ENCODE measurements at regions not wholly inside any gene's neighbourhood (a gene's known extent, or its start where the extent isn't known, plus 50 kb on each side); places are given as distances from the start of the nearest gene placed in this dataset.
"Not testable (repeated sequence)": the region's sequence is repeated elsewhere in the genome, so short reads cannot be mapped to it uniquely, and the experiment has no call there.

DNA sequence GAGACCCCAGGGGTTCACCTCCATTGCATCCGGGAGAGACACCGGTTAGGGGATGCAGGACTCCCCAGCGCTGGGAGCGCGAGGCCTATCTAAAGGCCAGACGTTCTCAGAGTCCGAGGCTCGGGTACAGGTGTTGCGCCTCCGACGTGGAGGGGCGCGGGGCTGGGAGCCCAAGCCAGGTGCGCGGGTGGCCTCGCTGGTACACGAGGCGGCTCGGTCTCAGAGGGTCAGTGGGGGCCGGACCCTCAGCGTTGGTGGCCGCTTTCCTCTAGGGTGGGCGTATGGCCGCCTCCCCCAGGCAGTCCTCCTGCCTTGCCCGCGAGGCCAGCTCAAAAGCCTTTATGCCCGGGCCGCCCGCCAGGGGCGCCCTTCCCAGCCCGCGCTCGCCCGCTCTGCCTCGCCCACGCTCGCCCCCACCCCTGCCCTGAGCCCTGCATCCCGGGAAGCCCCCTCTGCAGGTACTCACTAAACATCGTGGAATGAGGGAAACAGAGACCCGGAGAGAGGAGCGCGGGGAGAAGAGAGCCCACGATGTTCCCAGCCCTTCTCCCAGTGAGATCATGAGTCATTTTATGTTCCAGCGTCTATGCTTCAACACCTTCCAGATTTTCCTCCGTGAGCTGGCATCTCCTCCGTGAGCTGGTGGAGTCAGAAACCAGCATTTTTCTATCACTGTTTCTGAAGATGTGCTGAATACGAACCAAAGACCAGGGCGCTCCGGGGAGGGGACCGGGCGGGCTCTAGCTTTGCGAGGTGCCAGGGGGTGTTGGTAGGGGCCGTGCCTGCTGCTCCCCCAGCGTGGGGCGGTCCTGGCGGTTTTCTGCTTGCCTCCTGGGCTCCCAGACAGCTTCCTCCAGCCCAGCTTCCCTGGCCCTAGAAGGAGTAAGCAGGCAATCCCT is 73.8 kb downstream of the DIO3 start:
- DNase-seq = no peak

DNA sequence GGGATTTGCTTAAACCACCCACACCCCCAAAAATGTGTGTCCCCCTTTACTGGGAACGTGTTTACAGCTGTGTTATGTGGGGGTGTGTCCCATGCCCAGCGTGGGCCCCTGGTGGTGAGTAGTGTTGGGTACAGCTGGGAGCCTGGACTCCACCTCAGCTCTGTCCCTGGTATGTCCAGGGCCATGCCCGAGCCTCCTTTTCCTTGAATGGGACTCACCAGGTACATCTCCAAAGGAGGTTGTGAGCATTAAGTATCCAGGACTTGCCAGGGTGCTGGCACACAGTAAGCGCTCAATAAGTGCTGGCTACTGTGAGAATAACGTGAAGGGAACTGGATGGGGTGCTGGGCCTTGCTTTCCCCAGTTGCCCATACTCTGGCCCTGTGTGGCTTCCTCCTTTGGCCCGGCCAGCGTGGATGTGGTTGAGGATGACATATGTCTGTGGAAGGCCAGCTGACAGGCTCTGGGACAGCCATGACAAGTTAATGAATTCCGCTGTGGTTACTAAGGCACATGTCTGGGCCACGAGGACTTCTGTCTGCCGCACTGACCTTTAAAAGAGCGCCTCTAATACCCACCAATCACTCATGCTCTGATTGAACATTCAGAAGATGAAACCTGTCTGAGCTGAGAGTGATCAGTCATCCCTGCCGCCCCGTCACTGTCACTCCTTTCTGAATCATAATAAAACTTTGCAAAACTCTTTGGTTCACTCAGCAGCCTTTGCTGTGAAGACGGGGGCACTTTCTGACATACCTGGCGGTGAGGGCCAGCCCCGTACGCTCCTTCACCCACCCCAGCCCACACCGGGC is 74.7 kb downstream of the DIO3 start:
- no peak for DNase-seq

DNA sequence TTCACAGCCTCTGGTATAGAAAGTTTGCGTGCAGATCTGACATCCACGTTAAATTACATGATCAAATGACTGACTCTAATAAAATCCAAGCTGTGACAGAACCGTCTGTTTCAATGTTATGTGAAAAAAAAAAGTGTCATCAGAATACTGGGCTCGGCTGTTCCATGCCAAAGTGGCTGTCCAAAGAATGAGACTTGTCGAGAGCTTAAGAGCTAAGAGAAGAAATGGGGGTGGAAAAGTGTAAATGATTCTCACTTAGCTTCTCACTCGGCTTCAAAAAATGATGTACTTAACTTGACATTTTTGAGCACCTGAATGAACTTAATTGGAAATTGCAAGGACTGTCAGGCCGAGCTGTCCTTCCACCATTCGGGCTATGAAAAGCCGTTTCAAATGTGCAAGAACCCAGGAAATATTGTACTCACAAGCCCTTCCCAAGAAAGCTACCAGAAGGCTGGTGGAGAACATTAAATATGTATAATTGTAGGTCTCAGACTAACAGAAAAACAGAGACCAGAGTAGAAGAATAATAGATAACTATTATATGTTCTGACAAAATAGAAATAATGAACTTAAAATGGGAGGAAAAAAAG is 78.0 kb downstream of the DIO3 start:
- DNase-seq = no peak

DNA sequence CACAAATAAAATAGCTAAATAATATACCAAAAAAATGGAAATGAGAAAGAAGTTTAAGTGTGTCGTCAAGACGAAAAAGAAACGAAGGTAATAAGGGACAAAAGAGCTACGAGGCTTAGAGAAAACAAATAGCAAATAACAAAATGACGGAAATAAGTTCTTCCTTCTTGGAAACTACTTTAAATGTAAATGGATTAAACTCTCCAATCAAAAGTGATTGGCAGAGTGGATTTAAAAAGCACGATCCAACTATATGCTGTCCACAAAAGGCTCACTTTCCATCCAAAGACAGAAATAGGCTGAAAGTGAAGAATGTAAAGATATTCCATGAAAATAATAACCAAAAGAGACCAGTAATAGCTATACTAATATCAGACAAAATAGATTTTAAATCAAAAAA is 82.4 kb downstream of the DIO3 start:
- DNase-seq = no peak

DNA sequence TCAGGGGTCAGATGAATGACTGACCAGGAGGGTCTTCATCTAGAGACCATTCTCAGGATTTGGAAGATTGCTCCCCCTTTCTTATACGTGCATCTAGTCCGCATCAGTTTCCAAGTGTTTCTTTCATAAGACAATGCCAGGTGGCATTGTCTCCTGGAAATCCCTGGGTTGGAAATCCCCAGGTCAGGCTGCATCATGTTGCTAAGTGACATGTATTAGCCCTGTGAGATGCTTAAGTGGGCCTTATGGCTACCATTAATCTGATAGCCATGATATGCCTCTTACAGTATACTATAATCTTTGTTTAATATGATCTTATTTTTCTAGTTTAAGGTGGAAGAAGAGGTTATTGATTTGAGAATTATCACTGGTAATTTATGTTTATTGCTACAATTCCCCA is 92.8 kb downstream of the DIO3 start:
- no peak for DNase-seq

DNA sequence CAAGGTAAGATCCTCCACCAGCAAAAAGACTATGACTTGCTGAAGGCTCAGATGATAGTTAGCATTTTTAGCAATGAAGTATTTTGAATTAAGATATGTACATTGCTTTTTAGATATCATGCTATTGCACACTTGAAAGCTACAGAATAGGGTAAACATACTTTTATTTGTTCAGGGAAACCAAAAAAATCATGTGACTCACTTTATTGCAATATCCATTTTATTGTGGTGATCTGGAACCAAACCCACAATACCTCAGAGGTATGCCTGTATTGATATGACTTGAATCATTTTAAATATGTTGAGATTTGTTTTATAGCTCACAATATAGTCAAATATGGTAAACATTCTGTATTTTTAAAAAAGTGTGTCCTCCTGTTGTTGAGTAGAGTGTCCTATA is 96.1 kb downstream of the DIO3 start:
- no peak for DNase-seq

DNA sequence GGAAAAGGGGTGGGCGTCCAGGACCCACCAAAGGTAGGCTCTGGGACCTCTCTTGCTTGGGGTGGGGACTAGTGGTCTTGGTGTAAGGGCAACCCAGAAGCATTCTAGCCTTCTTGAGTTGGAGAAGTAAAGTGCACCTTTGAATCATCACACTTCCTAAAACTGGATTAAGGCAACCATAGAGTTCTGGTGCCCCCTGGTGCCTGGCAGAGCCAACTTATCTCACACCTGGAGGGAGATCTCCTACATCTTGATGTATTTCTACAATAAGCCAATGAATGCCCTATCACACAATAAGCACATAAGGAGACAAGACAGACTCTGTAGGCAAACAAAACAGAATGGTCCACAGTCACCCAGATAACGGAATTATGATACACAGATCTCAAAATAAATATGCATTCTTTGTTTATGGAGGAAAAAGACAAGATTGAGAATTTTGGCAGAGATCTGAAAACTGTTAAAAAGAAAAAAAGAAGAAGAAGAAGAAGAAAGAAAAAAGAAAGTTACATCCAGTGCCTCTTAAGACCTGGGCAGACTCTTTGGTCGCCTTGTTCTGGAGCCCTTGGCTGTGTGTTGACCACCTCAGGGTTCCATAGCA is 95.9 kb upstream of the PPP2R5C start:
- DNase-seq = peak; percentile 32

DNA sequence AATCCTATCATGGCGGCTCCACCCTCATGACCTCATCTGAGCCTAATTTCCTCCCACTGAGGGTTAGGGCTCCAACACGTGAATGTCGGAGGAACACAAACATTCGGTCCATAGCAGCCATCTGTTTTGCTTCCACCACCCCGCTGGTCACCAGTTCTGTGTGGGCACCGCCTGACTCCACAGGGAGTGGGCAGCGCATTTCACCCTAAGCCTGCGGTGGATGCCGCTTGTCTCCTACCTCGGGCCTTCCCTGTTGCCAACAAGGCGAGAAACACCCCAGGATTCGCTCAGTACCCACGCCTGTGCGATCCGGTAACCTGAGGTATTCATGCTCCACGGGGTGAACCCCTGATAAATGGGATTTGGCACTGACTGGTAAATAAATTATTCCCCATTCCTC is 95.2 kb upstream of the PPP2R5C start:
- no peak for DNase-seq

DNA sequence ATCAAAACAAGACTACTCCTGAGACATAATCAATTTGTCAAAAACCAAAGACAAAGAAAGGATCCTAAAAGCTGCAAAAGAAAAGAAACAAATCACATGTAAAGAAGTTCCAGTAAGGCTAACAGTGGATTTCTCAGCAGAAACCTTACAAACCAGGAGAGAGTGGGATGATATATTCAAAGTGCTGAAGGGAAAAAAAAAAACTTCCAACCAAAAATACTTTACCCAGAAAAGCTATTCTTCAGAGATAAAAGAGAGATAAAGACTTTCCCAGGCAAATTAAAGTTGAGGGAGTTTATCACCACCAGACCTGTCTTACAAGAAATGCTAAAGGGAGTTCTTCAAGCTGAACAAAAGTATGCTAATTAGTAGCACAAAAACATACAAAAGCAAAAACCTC is 91.9 kb upstream of the PPP2R5C start:
- DNase-seq = no peak

DNA sequence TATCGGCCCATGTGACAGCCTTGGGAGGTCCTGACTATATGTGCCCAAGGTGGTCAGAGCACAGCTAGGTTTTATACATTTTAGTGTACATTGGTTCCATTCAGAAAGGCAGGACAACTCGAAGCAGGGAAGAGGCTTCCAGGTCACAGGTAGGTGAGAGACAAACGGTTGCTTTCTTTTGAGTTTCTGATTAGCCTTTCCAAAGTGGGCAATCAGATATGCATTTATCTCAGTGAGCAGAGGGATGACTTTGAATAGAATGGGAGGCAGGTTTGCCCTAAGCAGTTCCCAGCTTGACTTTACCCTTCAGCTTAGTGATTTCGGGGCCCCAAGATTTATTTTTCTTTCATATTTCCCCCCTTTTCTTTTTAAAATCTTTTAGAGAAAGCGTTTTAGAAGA is 87.6 kb upstream of the PPP2R5C start:
- no peak for DNase-seq

DNA sequence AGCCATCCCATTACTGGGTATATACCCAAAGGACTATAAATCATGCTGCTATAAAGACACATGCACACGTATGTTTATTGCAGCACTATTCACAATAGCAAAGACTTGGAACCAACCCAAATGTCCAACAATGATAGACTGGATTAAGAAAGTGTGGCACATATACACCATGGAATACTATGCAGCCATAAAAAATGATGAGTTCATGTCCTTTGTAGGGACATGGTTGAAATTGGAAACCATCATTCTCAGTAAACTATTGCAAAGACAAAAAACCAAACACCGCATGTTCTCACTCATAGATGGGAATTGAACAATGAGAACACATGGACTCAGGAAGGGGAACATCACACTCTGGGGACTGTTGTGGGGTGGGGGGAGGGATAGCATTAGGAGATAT is 85.7 kb upstream of the PPP2R5C start:
- not testable (repeated sequence) for DNase-seq

DNA sequence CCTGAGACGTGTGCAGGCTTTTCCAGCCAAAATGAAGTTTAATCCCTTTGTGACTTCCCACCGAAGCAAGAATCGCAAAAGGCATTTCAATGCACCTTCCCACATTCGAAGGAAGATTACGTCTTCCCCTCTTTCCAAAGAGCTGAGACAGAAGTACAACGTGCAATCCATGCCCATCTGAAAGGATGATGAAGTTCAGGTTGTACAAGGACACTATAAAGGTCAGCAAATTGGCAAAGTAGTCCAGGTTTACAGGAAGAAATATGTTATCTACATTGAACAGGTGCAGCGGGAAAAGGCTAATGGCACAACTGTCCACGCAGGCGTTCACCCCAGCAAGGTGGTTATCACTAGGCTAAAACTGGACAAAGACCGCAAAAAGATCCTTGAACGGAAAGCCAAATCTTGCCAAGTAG is 83.6 kb upstream of the PPP2R5C start:
- DNase-seq = not testable (repeated sequence)

DNA sequence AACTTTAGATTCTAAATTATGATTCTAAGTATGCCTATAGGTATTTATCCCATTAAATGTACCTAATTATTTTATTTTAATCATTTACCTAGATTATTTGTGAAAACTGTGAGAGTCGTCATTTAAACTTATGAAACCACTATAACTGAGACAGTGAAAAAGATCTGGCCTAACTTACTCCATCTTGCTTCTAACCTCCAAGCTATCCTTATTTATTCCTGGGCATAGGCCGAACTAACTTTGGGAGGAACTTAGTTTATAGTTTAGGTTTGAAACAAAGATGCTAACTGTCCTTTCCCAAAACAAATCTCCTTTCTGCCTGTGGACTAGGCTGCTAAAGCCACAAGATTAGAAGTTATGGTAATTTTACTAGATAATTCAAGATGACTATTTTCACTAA is 79.7 kb upstream of the PPP2R5C start:
- DNase-seq = no peak

DNA sequence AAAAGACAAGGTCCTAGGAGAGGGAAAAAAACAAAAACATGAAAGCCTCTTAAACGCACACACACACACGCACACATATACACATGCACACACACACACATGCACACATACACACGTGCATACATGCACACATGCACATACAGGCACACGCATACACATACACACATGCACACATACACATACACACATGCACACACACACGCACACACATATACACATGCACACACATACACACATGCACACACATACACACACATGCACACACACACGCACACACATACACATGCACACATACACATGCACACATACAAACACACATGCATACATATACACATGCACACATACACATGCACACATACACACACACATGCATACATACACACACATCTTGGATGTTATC is 78.1 kb upstream of the PPP2R5C start:
- DNase-seq = no peak

DNA sequence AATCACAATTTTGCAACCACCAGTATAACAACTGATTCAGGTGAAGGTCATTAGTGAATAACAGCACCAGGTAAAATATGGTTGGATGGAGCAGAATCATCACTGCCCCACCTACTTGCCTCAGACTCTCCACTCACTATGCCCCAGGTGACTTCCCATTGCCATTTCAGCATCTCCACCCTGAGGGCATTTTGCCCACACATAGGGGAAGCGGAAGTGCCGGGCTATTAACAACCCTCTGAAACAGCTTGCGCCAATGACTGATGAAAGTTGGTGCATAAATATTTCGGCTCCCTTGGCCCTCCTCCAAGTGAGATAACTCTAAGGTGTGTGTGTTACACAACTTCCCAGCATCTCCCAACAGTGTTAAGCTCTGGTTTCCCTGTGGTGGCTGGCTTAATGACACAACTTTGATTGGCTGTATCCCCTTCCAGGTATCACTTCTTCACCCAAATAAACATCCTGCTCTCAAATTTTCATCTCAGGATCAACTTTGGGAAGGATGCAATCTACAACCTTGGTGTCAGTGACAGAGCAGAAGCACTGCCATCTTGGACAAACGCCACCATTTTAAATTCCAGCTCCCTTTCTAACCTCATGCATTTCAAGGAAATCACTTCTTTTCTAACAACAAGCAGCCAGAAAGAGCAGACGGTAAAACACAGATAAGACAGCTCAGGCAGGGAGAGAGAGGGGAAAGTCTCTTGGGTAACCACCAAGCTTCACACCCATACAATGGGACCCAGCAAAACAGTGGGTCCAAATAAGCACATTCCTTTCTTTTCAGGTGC is 73.6 kb upstream of the PPP2R5C start:
- no peak for DNase-seq

DNA sequence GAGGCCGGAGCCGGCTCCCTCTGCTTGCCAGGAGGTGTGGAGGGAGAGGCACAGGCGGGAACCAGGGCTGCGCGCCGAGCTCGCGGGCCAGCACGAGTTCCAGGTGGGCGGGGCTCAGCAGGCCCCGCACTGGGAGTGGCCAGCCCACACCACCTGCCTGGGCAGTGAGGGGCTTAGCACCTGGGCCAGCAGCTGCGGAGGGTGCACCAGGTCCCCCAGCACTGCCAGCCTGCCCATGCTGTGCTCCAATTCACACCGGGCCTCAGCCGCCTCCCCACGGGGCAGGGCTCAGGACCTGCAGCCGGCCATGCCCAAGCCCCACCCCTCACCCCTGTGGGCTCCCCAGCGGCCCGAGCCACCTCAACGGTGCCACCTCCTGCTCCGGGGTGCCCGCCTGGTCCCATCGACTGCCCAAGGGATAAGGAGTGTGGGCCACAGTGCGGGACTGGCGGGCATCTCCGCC is 72.4 kb upstream of the PPP2R5C start:
- no peak for DNase-seq

DNA sequence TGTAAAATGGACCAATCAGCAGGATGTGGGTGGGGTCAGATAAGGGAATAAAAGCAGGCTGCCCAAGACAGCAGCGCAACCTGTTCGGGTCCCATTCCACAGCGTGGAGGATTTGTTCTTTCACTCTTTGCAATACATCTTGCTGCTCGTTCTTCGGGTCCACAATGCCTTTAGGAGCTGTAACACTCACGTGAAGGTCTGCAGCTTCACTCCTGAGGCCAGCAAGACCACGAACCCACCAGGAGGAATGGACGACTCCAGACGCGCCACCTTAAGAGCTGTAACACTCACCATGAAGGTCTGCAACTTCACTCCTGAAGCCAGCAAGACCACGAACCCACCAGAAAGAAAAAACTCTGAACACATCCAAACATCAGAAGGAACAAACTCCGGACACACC is 71.5 kb upstream of the PPP2R5C start:
- DNase-seq = not testable (repeated sequence)

DNA sequence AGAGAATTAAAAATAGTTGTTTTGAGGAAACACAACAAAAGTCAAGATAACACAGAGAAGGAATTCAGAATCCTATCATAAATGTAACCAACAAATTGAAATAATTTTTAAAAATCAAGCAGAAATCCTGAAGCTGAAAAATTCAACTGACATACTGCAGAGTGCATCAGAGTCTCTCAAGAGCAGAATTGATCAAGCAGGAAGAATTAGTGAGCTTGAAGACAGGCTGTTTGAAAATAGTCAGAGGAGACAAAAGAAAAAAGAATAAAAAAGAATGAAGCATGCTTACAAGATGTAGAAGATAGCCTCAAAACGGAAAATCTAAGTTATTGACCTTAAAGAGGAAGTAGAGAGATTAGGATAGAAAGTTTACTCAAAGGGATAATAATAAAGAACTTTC is 65.8 kb upstream of the PPP2R5C start:
- no peak for DNase-seq

DNA sequence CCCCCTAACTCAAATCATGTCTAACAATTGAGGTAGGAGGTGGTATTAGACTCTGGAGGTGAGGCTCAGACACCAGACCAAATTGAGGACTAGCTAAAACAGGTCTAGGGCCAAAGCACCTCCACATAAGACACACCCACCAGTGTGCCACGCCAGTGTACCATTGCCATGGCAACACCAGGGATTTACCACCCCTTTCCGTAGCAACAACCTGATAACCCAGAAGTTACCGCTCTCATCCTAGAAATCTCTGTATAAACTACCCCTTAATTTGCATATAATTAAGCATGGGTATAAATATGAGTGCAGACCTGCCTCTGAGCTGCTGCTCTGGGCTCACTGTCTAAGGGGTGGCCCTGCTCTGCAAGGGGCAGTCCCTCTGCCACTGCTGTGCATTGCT is 57.4 kb upstream of the PPP2R5C start:
- no peak for DNase-seq

DNA sequence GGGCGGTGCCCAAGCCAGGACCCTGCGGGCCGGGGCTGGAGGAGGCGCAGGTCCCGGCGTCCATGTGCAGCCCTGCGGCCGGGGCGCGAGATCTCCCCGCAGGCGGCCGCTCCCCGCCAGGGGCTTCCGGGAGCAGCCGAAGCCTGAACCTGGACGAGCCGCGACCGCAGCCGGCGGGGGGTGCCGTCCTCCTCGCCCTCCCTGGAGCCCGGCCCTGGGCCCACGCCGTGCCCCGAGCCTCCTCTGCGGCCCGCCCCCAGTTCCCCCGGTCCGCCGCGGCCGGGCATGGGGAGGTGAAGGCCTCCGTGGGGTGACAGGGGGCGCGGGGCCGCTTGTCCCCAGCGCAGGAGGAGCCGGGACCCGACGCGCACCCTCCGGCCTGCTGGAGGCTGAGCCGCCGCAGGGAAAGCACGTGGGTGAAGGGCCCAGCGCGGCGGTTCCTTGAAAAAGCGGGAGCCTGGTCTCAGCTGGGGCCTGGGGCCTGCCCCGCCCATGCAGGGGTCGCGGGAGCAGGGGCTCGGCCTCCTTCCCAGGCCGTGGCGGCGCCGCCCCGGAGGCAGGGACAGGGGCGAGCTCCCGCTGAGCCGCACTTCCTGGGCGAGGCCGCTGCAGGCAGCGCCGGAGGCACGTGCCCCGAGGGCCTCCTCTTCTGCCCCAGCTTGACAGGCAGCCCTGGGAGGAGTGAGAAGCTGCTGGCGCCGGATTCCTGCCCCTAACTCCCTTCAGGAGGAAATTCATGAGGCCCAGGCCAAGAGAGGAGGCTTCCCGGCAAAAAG is 55.6 kb upstream of the PPP2R5C start:
- DNase-seq = peak; percentile 59

DNA sequence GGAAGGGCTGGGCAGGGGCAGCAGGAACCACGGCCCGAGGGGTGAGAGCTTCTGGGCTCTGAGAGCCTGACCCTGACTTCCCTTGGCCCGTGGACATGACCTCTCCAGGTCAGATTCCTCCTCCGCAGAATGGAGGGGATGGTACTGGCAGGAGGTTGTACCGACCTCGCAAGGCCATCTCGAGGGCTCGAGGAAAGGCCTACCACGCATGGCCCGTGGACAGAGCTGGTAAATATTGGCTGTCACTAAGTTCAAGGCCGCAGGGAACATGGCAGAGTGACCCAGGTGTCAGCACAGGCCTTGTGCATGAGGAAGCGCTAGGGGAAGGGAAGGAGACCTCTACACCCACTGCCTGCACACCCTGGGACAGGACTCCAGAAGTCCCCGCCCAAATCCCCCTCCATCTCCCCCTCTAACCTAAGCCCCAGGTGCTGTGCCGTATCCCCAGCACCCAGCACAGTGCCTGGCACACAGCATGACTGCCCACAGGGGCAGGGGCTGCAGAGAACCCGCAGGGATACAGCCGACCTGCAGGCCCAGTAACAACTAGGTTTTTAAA is 54.9 kb upstream of the PPP2R5C start:
- DNase-seq = no peak
